Neural cell (in vitro differentiated cells): ENCODE measurements at regions not wholly inside any gene's neighbourhood (a gene's known extent, or its start where the extent isn't known, plus 50 kb on each side); places are given as distances from the start of the nearest gene placed in this dataset.

Experiments used
- H2AFZ ChIP-seq: fragments of 200-600, 300-800 bp; sonication (generic), shearing (Covaris generic); 2 replicates; pipeline ENCODE4 v1.6.0; 2014; ENCODE audit warnings: low read depth, mild to moderate bottlenecking, antibody characterized with exemption, low read length, moderate library complexity
- H3F3A ChIP-seq: fragments of 200-600 bp; shearing (Covaris generic); 2 replicates; pipeline ENCODE4 v1.6.1; 2016; ENCODE audit warnings: mild to moderate bottlenecking, moderate library complexity, mixed read lengths, antibody characterized with exemption, low read length; ENCODE audit not compliant: insufficient read depth, poor library complexity, severe bottlenecking
- H3K27ac ChIP-seq: fragments of 200-600, 300-800 bp; sonication (generic), shearing (Covaris generic); 2 replicates; pipeline ENCODE4 v1.5.1; 2014; ENCODE audit warnings: mild to moderate bottlenecking, low read length, moderate library complexity
- H3K27me3 ChIP-seq: fragments of 300-800, 200-600 bp; sonication (generic), shearing (Covaris generic); 2 replicates; pipeline ENCODE4 v1.6.0; 2014; ENCODE audit warnings: mild to moderate bottlenecking, low read depth, low read length, moderate library complexity; ENCODE audit not compliant: insufficient read depth
- H3K36me3 ChIP-seq: fragments of 300-800, 200-600 bp; sonication (generic), shearing (Covaris generic); 2 replicates; pipeline ENCODE4 v1.5.1; 2014; ENCODE audit warnings: mild to moderate bottlenecking, antibody characterized with exemption, low read length, moderate library complexity; ENCODE audit not compliant: insufficient read depth
- H3K4me2 ChIP-seq: fragments of 300-800, 200-600 bp; sonication (generic), shearing (Covaris generic); 2 replicates; pipeline ENCODE4 v1.6.0; 2014; ENCODE audit warnings: mild to moderate bottlenecking, low read length
- H3K4me3 ChIP-seq: fragments of 300-800, 200-600 bp; sonication (generic), shearing (Covaris generic); 2 replicates; pipeline ENCODE4 v1.5.1; 2014; ENCODE audit warnings: mild to moderate bottlenecking, low read length, moderate library complexity
- H3K79me2 ChIP-seq: fragments of 200-600 bp; shearing (Covaris generic); replicated peaks from 2 replicates; pipeline ENCODE4 v1.6.0; 2014; ENCODE audit warnings: mild to moderate bottlenecking, low read length, moderate library complexity; ENCODE audit not compliant: insufficient read depth
- H3K9ac ChIP-seq: fragments of 300-800, 200-600 bp; sonication (generic), shearing (Covaris generic); 2 replicates; pipeline ENCODE4 v1.6.1; 2016; ENCODE audit warnings: mild to moderate bottlenecking, low read length, mixed read lengths
- H3K9me2 ChIP-seq: fragments of 200-600 bp; shearing (Covaris generic); 2 replicates; pipeline ENCODE4 v1.6.1; 2016; ENCODE audit warnings: mild to moderate bottlenecking, low read length, mixed read lengths; ENCODE audit not compliant: insufficient read depth
- H3K9me3 ChIP-seq: fragments of 200-600, 300-800 bp; sonication (generic), shearing (Covaris generic); 2 replicates; pipeline ENCODE4 v1.6.1; 2016; ENCODE audit warnings: mild to moderate bottlenecking, mixed run types, low read length, moderate library complexity, mixed read lengths
- H4K20me1 ChIP-seq: fragments of 200-600 bp; shearing (Covaris generic); 2 replicates; pipeline ENCODE4 v1.6.1; 2016; ENCODE audit warnings: mild to moderate bottlenecking, mixed run types; ENCODE audit not compliant: insufficient read depth
- CTCF ChIP-seq: fragments of 450-650 bp; IDR thresholded peaks from 2 replicates; pipeline ENCODE4 v1.5.1; 2014; ENCODE audit warnings: antibody characterized with exemption, mild to moderate bottlenecking, moderate library complexity; ENCODE audit not compliant: poor library complexity, severe bottlenecking
- EP300 ChIP-seq: fragments of 450-650 bp; conservative IDR thresholded peaks from 2 replicates; pipeline ENCODE4 v1.6.1; 2014; ENCODE audit warnings: antibody characterized with exemption, mild to moderate bottlenecking, moderate library complexity; ENCODE audit not compliant: poor library complexity, severe bottlenecking
- EZH2 ChIP-seq: fragments of 200-600, 300-800 bp; shearing (Covaris generic), sonication (generic); IDR thresholded peaks from 2 replicates; pipeline ENCODE4 v1.6.1; 2014; ENCODE audit warnings: antibody characterized with exemption, low read length, borderline replicate concordance, mild to moderate bottlenecking; ENCODE audit not compliant: insufficient read depth, poor library complexity, severe bottlenecking
- MXI1 ChIP-seq: fragments of 450-650 bp; conservative IDR thresholded peaks from 2 replicates; pipeline ENCODE4 v1.6.1; 2014; ENCODE audit warnings: antibody characterized with exemption, mild to moderate bottlenecking; ENCODE audit not compliant: poor library complexity, severe bottlenecking
- POLR2AphosphoS5 ChIP-seq: IDR thresholded peaks from 2 replicates; pipeline ENCODE4 v1.6.1; 2012
- RAD21 ChIP-seq: fragments of 450-650 bp; conservative IDR thresholded peaks from 2 replicates; pipeline ENCODE4 v1.6.1; 2014; ENCODE audit warnings: antibody characterized with exemption, mild to moderate bottlenecking, moderate library complexity
- REST ChIP-seq: IDR thresholded peaks from 2 replicates; pipeline ENCODE4 v1.6.1; 2012; ENCODE audit warnings: borderline replicate concordance
- SMC3 ChIP-seq: fragments of 450-650 bp; conservative IDR thresholded peaks from 2 replicates; pipeline ENCODE4 v1.6.1; 2014; ENCODE audit warnings: antibody characterized with exemption, mild to moderate bottlenecking, moderate library complexity; ENCODE audit not compliant: poor library complexity
- TAF1 ChIP-seq: IDR thresholded peaks from 2 replicates; pipeline ENCODE4 v1.6.1; 2012; ENCODE audit warnings: low read depth

- TF ChIP-seq RAD21: no peak
- no peak for TF ChIP-seq REST
- no peak for TF ChIP-seq TAF1
- TF ChIP-seq EP300: no peak
- TF ChIP-seq EZH2: no peak
- TF ChIP-seq MXI1: no peak
- no peak for TF ChIP-seq SMC3
- TF ChIP-seq POLR2AphosphoS5: no peak
- no peak for TF ChIP-seq CTCF
- H3F3A ChIP-seq: no peaks in the 10 kb centered on the region
- H2AFZ ChIP-seq: no peak overlapping the region
Observed at GRCh38 chr14:42374332-42374731, 767.7 kb downstream of the LRFN5 start.

DNA sequence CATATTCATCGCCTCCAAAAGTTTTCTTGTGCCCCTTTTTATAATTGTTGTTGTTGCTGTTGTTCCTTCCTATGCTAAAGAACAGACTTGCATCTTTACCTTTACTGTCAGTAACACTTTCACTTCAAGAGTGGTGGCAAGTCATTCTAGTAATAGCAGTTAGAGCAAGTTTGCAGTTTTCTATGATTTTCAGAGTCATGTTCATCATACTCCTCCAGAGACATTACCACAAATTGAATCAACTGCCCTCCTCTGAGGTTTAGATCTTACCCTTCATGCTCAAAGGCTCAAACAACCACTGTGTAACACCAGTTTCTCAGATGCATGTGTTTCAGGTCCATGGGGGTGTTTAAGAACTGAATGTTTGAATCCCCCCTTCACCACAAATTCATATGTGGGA is 763.4 kb downstream of the LRFN5 start:
- Histone ChIP-seq H3K9me3 (no peaks in the 10 kb centered on the region), H3K79me2 (no peaks in the 10 kb centered on the region), H3K27me3 (no peaks in the 10 kb centered on the region), H2AFZ (no peak overlapping the region), H3K4me3 (no peak overlapping the region), H3K36me3 (no peaks in the 10 kb centered on the region), H3F3A (no peaks in the 10 kb centered on the region), H3K4me2 (no peak overlapping the region), H3K9ac (no peak overlapping the region), H3K27ac (no peak overlapping the region), H3K9me2 (no peaks in the 10 kb centered on the region), H4K20me1 (no peaks in the 10 kb centered on the region)
- TF ChIP-seq TAF1: no peak

More at GRCh38 chr14:42374332-42374731, 767.7 kb downstream of the LRFN5 start:
- H3K27me3 ChIP-seq: no peaks in the 10 kb centered on the region
- H3K79me2 ChIP-seq: no peaks in the 10 kb centered on the region
- no peaks in the 10 kb centered on the region for H3K9me3 ChIP-seq
- no peak overlapping the region for H3K4me2 ChIP-seq
- no peaks in the 10 kb centered on the region for H4K20me1 ChIP-seq
- H3K36me3 ChIP-seq: no peaks in the 10 kb centered on the region
- no peak overlapping the region for H3K4me3 ChIP-seq
- no peak overlapping the region for H3K27ac ChIP-seq
- no peaks in the 10 kb centered on the region for H3K9me2 ChIP-seq
- no peak overlapping the region for H3K9ac ChIP-seq

DNA sequence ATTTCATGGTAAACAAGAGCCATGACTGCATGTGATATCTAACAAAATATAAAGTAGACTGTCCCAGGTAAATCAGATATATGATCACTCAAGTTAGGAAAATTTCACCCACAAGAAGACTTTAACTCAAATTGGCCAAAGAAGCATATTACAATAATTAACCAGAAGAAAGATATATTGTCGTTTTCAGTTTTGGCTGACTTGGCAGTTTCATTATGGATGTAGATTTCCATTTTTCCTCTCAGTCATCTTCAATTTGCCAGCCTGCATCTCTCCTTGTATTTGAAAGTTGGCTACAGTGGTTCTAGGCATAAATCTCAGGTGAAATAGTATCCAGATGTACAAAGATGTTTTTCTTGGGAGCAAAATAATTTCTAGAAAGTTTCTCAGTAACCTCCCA is 761.6 kb downstream of the LRFN5 start:
- no peaks in the 10 kb centered on the region for H4K20me1 ChIP-seq
- no peak overlapping the region for H3K4me2 ChIP-seq
- no peak overlapping the region for H2AFZ ChIP-seq
- no peaks in the 10 kb centered on the region for H3F3A ChIP-seq
- H3K9me2 ChIP-seq: no peaks in the 10 kb centered on the region
- H3K9me3 ChIP-seq: no peaks in the 10 kb centered on the region
- H3K27me3 ChIP-seq: no peaks in the 10 kb centered on the region
- H3K36me3 ChIP-seq: no peaks in the 10 kb centered on the region
- TF ChIP-seq EP300 (no peak), SMC3 (no peak), RAD21 (no peak), EZH2 (no peak), TAF1 (no peak), POLR2AphosphoS5 (no peak), REST (no peak), CTCF (no peak), MXI1 (no peak)
- no peak overlapping the region for H3K4me3 ChIP-seq
- H3K9ac ChIP-seq: no peak overlapping the region
- no peak overlapping the region for H3K27ac ChIP-seq
- H3K79me2 ChIP-seq: no peaks in the 10 kb centered on the region
